LNCaP clone FGC (cell line): ENCODE measurements at regions not wholly inside any gene's neighbourhood (a gene's known extent, or its start where the extent isn't known, plus 50 kb on each side); places are given as distances from the start of the nearest gene placed in this dataset.

Experiments used
- DNase-seq: peaks from one replicate; pipeline ENCODE4 v3.0.0-alpha.2; 2011; ENCODE audit warnings: low read depth
- H3K4me3 ChIP-seq: 2 replicates; pipeline ENCODE4 v1.5.1; 2011; ENCODE audit warnings: mild to moderate bottlenecking, low read depth, low read length, control low read depth
- TF ChIP-seq, protein P1 (sequence below): IDR thresholded peaks from 2 replicates; pipeline ENCODE4 v1.5.1; 2012; ENCODE audit warnings: mild to moderate bottlenecking; ENCODE audit not compliant: control insufficient read depth, insufficient read depth; ENCODE audit errors: extremely low read depth

DNA sequence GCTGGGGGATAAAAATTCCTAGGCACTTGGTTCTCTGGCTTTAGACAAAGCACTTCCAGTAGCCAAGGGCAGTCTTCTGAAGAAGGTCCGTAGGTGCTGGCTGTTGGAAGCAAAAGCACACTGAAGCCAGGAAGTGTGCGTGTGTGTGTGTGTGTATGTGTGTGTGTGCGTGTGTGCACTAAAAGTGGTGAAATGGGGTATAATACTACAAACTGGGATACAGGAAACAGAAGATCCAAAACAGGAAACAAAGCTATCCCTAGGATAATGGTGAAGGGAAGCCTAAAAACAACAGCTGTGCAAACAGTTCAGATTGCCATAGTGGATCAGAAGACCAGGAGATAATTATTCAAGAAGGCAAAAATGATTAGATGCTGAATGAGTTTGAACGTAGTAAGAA, 103.4 kb downstream of the IL20RB start:
- no peak overlapping the region for H3K4me3 ChIP-seq
- no peak for DNase-seq

DNA sequence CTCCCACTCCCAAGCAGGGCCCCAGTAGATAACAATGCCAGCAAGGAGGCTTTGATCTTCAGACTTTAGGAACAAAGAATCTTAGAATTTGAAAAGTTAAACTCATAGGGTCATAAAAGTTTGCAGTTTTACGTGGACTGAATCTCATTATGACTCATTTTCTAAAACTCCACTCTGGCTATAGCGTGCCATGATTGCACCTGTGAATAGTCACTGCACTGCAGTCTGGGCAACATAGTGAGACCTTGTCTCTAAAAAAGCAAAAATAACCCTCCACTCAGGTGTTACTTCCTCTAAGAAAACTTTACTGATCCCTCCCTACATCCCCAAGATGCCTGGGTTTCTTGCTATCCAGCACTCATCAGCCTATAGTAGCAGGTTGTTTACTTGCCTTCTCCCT, 104.5 kb downstream of the IL20RB start:
- no peak overlapping the region for H3K4me3 ChIP-seq
- TF ChIP-seq, protein P1, sequence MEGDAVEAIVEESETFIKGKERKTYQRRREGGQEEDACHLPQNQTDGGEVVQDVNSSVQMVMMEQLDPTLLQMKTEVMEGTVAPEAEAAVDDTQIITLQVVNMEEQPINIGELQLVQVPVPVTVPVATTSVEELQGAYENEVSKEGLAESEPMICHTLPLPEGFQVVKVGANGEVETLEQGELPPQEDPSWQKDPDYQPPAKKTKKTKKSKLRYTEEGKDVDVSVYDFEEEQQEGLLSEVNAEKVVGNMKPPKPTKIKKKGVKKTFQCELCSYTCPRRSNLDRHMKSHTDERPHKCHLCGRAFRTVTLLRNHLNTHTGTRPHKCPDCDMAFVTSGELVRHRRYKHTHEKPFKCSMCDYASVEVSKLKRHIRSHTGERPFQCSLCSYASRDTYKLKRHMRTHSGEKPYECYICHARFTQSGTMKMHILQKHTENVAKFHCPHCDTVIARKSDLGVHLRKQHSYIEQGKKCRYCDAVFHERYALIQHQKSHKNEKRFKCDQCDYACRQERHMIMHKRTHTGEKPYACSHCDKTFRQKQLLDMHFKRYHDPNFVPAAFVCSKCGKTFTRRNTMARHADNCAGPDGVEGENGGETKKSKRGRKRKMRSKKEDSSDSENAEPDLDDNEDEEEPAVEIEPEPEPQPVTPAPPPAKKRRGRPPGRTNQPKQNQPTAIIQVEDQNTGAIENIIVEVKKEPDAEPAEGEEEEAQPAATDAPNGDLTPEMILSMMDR, result no peak
- no peak for DNase-seq

More for the DNA sequence above, 103.4 kb downstream of the IL20RB start:
- TF ChIP-seq, protein P1, result no peak

DNA sequence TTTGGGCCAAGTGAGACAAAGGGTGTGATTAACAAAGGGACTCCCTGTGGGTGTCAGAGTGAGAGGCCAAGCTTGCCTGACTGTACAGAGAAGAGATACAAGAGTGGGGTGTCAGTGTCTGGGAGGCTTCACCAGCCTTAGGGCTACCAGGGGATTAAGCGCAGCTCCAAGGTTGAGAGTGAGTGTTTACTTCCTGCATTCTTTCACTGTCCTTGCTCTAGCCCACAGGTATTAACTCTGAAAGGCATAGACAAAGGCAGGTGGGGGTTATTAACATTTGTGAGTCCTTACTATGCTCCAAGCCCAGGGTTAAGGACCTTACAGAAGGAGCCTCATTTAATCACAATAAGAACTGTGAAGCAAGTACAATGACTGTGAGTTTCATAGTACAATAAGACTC, 107.6 kb downstream of the IL20RB start:
- H3K4me3 ChIP-seq, result no peak overlapping the region
- DNase-seq, result no peak
- TF ChIP-seq, protein P1, result no peak

DNA sequence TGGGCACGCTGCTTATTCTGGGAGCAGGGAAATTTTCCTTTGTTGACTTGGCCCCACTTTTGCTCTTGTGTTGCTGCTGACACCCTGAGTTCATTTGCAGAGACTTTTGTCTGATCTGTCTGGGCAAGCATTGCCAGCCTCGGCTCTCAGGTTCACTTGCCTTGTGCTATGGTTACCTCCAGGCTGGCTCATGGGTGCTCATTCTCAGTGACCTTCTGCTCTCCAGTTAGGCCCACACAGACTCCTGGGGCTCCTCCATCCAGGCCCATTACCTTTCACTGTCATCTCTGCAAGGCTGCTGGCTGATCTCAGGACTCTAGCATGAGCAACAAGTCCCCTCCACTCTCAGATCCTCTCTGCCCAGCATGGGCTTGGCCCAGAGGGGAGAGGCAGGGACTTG, 108.3 kb downstream of the IL20RB start:
- TF ChIP-seq, protein P1, result no peak
- no peak overlapping the region for H3K4me3 ChIP-seq
- DNase-seq, result no peak

DNA sequence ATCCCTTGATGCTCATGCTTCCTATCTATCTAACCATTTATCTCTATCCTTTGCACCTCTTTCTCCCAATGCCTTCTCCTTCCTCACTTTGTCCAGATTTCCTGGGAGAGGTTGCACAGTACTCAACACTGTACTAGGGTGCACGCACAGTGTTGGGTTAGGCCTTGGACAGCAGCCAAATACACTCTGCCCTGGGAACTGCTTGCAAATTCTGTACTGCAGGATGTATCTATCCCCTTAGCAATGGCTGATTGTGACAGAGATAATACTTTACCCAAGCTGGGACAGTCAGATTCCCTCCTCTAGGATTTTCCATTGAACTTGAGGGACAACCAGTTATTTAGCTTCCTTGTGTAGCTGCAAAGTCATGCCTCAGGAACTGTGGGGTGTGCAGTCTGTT, 113.3 kb downstream of the IL20RB start:
- TF ChIP-seq, protein P1, result no peak
- DNase-seq, result no peak
- no peak overlapping the region for H3K4me3 ChIP-seq

DNA sequence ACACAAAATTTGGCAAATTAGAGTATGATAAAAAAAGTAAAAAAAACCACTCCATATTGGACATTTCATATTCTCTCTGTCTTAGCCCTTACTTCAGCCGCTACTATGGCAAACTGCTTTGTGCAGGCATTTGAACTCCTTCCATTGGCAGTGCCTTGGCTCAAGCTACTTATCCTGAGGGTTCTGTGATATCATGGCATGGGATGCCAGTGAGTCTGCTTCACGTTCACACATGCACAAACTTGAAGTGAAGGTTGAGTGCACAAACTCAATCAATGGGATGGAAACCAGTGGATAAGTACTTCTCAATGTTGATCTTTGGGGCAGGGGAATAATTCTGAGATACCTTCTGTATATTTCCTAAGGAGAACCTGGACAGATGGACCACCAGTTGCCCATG, 117.2 kb downstream of the IL20RB start:
- no peak overlapping the region for H3K4me3 ChIP-seq
- no peak for DNase-seq
- TF ChIP-seq, protein P1, result no peak

DNA sequence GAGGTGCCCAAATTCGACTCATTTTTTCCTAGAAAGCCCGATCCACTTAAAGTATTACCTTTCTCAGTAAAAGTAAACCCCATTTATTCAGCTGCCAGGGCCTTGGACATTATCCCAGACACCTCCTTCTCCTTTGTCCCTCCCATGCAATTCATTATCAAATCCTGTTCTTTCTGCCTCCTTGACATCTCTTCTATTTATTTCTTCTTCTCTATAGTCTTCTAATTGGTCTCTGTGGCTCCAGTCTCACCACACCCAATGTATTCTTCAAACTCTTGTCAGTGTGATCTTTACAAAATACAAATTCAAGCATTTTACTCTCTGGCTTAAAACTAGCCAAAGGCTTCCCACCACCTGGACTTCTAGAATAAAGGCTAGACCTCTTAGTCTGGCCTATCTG, 120.3 kb downstream of the IL20RB start:
- no peak for DNase-seq
- TF ChIP-seq, protein P1, result no peak
- no peak overlapping the region for H3K4me3 ChIP-seq
